Type B pancreatic cell (in vitro differentiated cells): ENCODE measurements at regions not wholly inside any gene's neighbourhood (a gene's known extent, or its start where the extent isn't known, plus 50 kb on each side); places are given as distances from the start of the nearest gene placed in this dataset.

Source experiments
- DNase-seq: peaks from one replicate; pipeline ENCODE4 v3.0.0; 2021; ENCODE audit warnings: mixed read lengths; ENCODE audit not compliant: unreplicated experiment; ENCODE audit errors: extremely low spot score
- H3K27ac Mint-ChIP-seq: 2 replicates; pipeline ENCODE4 v1.8.0; 2021; ENCODE audit warnings: mild to moderate bottlenecking, mixed read lengths
- H3K27me3 Mint-ChIP-seq: 2 replicates; pipeline ENCODE4 v1.8.0; 2021; ENCODE audit warnings: mixed read lengths
- H3K36me3 Mint-ChIP-seq: 2 replicates; pipeline ENCODE4 v1.8.0; 2021; ENCODE audit warnings: mixed read lengths
- H3K4me1 Mint-ChIP-seq: one replicate; pipeline ENCODE4 v1.8.0; 2021; ENCODE audit warnings: mixed read lengths; ENCODE audit not compliant: unreplicated experiment
- H3K4me3 Mint-ChIP-seq: 2 replicates; pipeline ENCODE4 v1.8.0; 2021; ENCODE audit warnings: mild to moderate bottlenecking, mixed read lengths
- H3K9me3 Mint-ChIP-seq: 2 replicates; pipeline ENCODE4 v1.8.0; 2021; ENCODE audit warnings: mixed read lengths
- TF ChIP-seq, protein P1 (sequence below): fragments of 200-600 bp; sonication (generic); conservative IDR thresholded peaks from 2 replicates; pipeline ENCODE4 v1.5.0; 2021; ENCODE audit warnings: antibody characterized with exemption, mild to moderate bottlenecking

DNA sequence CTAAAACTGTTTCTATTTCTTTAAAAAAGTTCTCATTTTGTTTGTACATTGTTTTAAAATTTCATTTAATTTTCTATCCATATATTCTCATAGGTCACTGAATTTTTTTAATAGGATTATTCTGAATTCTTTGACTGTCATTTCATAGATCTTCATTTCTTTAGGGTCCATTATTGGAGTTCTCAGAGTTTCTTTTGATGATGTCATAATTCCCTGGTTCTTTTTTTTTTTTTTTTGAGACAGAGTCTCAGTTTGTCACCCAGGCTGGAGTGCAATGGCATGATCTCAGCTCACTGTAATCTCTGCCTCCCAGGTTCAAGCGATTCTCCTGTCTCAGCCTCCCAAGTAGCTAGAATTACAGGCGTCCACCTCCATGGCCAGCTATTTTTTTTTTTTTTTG lies 89.9 kb downstream of the DMRT2 start:
- no peak overlapping the region for H3K27ac Mint-ChIP-seq

DNA sequence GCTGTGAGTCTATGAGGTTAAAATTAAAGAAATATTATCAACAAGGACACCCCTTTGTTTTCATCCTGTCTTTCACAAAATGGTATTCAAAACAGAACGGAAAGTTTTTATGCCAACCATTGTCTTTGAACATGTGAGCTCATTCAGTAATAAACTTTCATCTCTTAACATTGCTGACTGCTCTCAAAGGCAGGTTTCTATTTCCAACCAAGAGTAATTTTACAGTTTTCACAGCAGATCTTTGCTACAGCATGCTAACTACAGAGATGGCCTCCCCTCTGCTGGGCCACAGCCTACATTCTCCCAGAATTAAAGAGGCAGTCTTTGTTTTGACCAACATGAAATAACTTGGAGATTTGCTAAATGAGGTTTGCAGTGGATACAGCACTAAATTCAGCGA lies 101.5 kb downstream of the DMRT2 start:
- H3K4me3 Mint-ChIP-seq: no peak overlapping the region
- no peaks in the 10 kb centered on the region for H3K4me1 Mint-ChIP-seq
- H3K27ac Mint-ChIP-seq: no peak overlapping the region
- DNase-seq: no peak
- TF ChIP-seq, protein P1, sequence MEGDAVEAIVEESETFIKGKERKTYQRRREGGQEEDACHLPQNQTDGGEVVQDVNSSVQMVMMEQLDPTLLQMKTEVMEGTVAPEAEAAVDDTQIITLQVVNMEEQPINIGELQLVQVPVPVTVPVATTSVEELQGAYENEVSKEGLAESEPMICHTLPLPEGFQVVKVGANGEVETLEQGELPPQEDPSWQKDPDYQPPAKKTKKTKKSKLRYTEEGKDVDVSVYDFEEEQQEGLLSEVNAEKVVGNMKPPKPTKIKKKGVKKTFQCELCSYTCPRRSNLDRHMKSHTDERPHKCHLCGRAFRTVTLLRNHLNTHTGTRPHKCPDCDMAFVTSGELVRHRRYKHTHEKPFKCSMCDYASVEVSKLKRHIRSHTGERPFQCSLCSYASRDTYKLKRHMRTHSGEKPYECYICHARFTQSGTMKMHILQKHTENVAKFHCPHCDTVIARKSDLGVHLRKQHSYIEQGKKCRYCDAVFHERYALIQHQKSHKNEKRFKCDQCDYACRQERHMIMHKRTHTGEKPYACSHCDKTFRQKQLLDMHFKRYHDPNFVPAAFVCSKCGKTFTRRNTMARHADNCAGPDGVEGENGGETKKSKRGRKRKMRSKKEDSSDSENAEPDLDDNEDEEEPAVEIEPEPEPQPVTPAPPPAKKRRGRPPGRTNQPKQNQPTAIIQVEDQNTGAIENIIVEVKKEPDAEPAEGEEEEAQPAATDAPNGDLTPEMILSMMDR: no peak
- H3K36me3 Mint-ChIP-seq: no peaks in the 10 kb centered on the region
- no peaks in the 10 kb centered on the region for H3K9me3 Mint-ChIP-seq
- H3K27me3 Mint-ChIP-seq: peaks cover 1% of the 10 kb centered on the region

More for the DNA sequence above, 89.9 kb downstream of the DMRT2 start:
- TF ChIP-seq, protein P1: no peak
- no peak overlapping the region for H3K4me3 Mint-ChIP-seq
- no peaks in the 10 kb centered on the region for H3K36me3 Mint-ChIP-seq
- peaks cover 4% of the 10 kb centered on the region for H3K9me3 Mint-ChIP-seq
- no peak for DNase-seq
- H3K27me3 Mint-ChIP-seq: peaks cover 2% of the 10 kb centered on the region
- no peaks in the 10 kb centered on the region for H3K4me1 Mint-ChIP-seq

DNA sequence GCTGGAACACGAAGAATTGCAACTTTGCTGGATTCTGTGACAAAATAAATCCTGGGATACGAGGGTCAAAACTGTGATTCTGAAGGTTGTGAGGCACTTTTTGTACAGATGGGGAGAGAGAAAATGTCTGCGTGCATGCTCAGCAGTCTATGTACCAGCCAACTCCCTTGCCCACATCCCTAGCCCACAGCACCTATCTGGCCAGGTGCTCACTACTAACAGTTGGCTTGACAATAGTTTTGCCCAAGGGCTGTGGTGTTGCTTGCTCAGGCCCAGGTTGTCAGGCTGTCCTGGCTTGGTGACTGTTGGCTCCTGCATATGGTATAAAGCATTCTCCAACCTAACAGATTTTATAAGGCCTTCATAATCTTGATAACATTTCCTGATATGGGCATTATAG lies 102.0 kb downstream of the DMRT2 start:
- H3K4me1 Mint-ChIP-seq: no peaks in the 10 kb centered on the region
- H3K4me3 Mint-ChIP-seq: no peak overlapping the region
- TF ChIP-seq, protein P1: no peak
- no peaks in the 10 kb centered on the region for H3K36me3 Mint-ChIP-seq
- no peaks in the 10 kb centered on the region for H3K9me3 Mint-ChIP-seq
- H3K27me3 Mint-ChIP-seq: no peaks in the 10 kb centered on the region
- H3K27ac Mint-ChIP-seq: no peak overlapping the region
- no peak for DNase-seq

DNA sequence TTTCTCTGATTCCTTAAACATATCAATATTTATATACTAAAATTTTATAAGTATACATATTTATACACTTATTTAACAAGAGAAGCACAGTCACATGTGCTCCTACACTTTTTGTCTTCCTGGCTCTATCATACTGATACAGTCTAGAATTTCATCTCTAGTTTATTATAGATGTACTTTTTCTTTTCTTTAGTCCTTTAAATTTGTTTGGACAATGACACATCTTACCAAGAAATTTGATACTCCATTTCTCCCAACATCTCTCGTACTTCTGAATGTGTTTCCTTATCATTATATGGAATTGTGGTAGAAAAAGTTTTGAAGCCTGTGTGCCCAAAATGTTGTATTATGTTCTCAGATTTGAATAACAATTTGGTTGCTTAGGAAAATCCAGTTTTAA lies 104.6 kb downstream of the DMRT2 start:
- Mint-ChIP-seq H3K4me3 (no peak overlapping the region), H3K9me3 (no peaks in the 10 kb centered on the region), H3K27ac (no peak overlapping the region), H3K36me3 (no peaks in the 10 kb centered on the region), H3K27me3 (no peaks in the 10 kb centered on the region), H3K4me1 (no peaks in the 10 kb centered on the region)
- no peak for DNase-seq
- TF ChIP-seq, protein P1: no peak

DNA sequence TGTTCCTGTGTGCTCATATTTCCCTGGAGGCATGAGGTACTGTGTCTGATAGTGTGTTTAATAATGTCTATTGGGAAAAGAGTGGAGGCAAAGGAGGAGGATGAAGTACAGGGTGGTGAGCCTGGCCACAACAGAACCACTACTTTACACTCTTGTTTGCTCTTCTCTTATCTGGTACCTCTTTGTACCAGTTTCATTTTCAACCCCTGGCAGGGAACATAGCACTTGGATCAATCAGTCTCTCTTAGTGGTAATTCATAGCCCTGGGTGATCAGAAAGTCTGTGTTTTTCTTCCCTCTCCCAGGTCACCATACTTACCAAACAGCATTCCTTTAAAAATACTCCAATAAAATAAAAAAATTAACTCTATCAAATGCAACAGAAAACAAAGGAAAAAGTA lies 105.4 kb downstream of the DMRT2 start:
- Mint-ChIP-seq H3K4me1 (no peaks in the 10 kb centered on the region), H3K27me3 (no peaks in the 10 kb centered on the region), H3K9me3 (peaks cover 2% of the 10 kb centered on the region), H3K36me3 (no peaks in the 10 kb centered on the region), H3K27ac (no peak overlapping the region), H3K4me3 (no peak overlapping the region)
- TF ChIP-seq, protein P1: no peak
- no peak for DNase-seq
